ENCODE measurements at regions not wholly inside any gene's neighbourhood (a gene's known extent, or its start where the extent isn't known, plus 50 kb on each side); places are given as distances from the start of the nearest gene placed in this dataset.
A peak's percentile ranks its signal among the peaks of the same experiment; 100 is the strongest.
"Not testable (repeated sequence)": the region's sequence is repeated elsewhere in the genome, so short reads cannot be mapped to it uniquely, and the experiment has no call there.

DNA sequence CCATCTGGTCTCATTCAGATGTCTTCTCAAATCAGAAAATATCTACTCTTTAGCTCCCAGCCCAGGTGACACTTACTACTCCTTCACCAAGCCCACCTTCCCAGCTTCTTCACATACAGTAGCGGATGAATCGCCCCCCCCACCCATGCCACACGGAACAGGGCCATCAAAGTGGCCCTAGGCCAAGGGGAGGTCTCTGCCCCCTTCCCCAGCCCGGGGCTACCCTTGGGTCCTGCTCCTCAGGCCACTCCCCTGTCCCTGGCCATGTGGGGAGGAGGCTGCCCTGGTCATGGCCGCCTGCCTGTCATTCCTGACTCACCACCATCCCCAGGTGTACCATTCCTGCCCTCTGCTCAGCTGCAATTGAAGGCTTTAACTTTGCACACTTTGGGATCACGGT lies 142.8 kb downstream of the NECTIN1 start:
- no peaks in the 10 kb centered on the region for H3K36me3 ChIP-seq (ENCODE audit: insufficient read depth, low read length)
- H3K4me3 ChIP-seq (ENCODE audit: insufficient read depth, low read length) = no peak overlapping the region
- no peak overlapping the region for H3K27ac ChIP-seq (ENCODE audit: low read depth, low read length)
- H3K27me3 ChIP-seq (ENCODE audit: insufficient read depth, low read length) = peaks cover 10% of the 10 kb centered on the region
- no peaks in the 10 kb centered on the region for H4K20me1 ChIP-seq (ENCODE audit: insufficient read depth, low read length)
- H3K4me1 ChIP-seq (ENCODE audit: insufficient read depth, low read length) = peaks cover 12% of the 10 kb centered on the region
- H3K9me3 ChIP-seq (ENCODE audit: low read depth, low read length) = no peaks in the 10 kb centered on the region
- H3K79me2 ChIP-seq (ENCODE audit: insufficient read depth, low read length) = no peaks in the 10 kb centered on the region
- no peak for DNase-seq (ENCODE audit: insufficient read length, low spot score, missing footprints)
- TF ChIP-seq, protein P1, sequence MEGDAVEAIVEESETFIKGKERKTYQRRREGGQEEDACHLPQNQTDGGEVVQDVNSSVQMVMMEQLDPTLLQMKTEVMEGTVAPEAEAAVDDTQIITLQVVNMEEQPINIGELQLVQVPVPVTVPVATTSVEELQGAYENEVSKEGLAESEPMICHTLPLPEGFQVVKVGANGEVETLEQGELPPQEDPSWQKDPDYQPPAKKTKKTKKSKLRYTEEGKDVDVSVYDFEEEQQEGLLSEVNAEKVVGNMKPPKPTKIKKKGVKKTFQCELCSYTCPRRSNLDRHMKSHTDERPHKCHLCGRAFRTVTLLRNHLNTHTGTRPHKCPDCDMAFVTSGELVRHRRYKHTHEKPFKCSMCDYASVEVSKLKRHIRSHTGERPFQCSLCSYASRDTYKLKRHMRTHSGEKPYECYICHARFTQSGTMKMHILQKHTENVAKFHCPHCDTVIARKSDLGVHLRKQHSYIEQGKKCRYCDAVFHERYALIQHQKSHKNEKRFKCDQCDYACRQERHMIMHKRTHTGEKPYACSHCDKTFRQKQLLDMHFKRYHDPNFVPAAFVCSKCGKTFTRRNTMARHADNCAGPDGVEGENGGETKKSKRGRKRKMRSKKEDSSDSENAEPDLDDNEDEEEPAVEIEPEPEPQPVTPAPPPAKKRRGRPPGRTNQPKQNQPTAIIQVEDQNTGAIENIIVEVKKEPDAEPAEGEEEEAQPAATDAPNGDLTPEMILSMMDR (IDR thresholded peaks at IDR 0.05; ENCODE audit: extremely low read depth, low read depth, low read length) = no peak
- H2AFZ ChIP-seq (ENCODE audit: low read length) = no peak overlapping the region
- no peak overlapping the region for H3K4me2 ChIP-seq (ENCODE audit: insufficient read depth, low read length)

DNA sequence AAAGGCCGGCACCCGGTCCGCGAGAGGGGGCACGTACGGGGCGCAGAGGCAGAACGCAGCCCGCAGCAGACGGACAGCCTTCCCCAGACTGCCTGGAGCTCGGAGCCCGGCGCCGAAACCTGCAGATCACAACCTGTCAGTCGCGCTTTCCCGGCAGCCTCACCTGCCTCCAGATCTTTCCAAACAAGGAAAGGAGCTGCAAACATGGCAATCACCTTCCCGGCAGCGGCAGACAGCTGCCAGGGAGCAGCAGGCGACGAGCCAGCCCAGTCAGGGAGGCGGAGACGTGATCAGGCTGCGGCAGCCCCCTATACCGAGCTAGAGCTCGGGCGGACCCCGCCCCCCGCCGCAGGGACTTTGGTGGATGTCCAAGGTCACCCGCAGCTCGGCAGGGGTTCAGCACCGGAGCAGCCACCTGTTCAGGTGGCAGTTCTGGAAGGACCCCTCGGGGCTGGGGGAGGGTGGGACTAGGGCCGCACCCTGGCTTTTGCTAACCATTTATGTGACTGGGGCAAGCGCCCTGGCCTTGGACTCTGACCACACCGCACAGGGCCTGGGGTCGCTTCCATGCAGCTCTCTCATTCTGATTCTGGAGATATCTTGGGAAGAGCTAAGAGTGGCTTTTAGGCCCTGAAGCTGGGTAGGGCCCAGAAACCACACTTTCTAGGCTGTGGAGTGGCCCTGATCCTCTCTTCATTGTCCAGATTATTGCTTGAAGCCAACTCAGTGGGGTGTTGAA lies 143.8 kb downstream of the NECTIN1 start:
- TF ChIP-seq, protein P1 (IDR thresholded peaks at IDR 0.05; ENCODE audit: extremely low read depth, low read depth, low read length) = no peak
- peak overlapping the region; percentile 89 for H2AFZ ChIP-seq (ENCODE audit: low read length)
- H3K4me3 ChIP-seq (ENCODE audit: insufficient read depth, low read length) = peak overlapping the region; percentile 75
- no peaks in the 10 kb centered on the region for H3K79me2 ChIP-seq (ENCODE audit: insufficient read depth, low read length)
- no peak overlapping the region for H3K27ac ChIP-seq (ENCODE audit: low read depth, low read length)
- H3K9me3 ChIP-seq (ENCODE audit: low read depth, low read length) = no peaks in the 10 kb centered on the region
- no peaks in the 10 kb centered on the region for H4K20me1 ChIP-seq (ENCODE audit: insufficient read depth, low read length)
- no peaks in the 10 kb centered on the region for H3K36me3 ChIP-seq (ENCODE audit: insufficient read depth, low read length)
- peak overlapping the region; percentile 97 for H3K4me2 ChIP-seq (ENCODE audit: insufficient read depth, low read length)
- DNase-seq (ENCODE audit: insufficient read length, low spot score, missing footprints) = peak; percentile 81
- peaks cover 12% of the 10 kb centered on the region for H3K4me1 ChIP-seq (ENCODE audit: insufficient read depth, low read length)
- peaks cover 10% of the 10 kb centered on the region for H3K27me3 ChIP-seq (ENCODE audit: insufficient read depth, low read length)

DNA sequence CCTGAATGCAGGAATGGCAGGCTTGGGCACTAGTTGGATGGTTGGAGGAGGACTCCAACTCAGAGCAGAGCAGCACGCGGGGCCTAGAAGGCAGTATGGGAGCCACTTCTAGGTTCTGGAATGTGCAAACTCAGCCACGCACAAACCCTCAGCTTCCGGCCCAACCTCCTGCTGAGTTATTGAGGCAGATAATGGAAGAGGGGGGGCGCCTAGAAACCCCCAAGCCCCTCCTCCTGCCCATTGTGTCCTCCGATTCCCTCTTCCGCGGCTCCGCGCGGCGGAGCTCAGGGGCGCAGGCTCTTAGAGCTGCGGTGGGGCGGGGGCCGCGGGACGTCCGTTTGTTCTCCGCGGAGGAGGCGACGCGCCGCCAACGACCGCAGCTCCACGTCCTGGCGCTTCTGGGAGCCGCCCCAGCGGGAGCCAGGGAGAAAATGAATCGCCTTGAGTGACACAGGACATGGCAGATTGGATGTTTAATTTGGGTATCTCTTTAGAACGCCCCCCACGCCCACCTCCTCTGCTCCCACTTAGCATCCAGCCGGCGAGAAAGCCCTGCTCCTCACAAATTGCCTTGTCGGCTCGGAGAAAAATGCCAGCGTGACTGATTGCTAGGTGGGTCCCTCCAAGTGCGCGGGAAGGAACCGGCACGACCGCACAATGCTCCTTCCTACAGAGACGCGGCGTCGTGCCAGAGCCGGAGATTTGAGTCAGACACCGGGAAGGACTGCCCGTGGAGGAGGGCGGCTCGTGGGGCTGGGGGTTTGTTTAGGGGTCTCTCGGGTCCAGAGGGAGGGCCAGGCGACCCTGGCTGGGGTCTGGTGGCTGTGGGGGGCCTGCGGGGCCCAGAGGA lies 144.6 kb downstream of the NECTIN1 start:
- peaks cover 12% of the 10 kb centered on the region for H3K4me1 ChIP-seq (ENCODE audit: insufficient read depth, low read length)
- peak overlapping the region; percentile 97 for H3K4me2 ChIP-seq (ENCODE audit: insufficient read depth, low read length)
- no peaks in the 10 kb centered on the region for H3K79me2 ChIP-seq (ENCODE audit: insufficient read depth, low read length)
- peak overlapping the region; percentile 75 for H3K4me3 ChIP-seq (ENCODE audit: insufficient read depth, low read length)
- H2AFZ ChIP-seq (ENCODE audit: low read length) = peak overlapping the region; percentile 89
- H3K36me3 ChIP-seq (ENCODE audit: insufficient read depth, low read length) = no peaks in the 10 kb centered on the region
- H3K27me3 ChIP-seq (ENCODE audit: insufficient read depth, low read length) = peaks cover 10% of the 10 kb centered on the region
- H3K9me3 ChIP-seq (ENCODE audit: low read depth, low read length) = no peaks in the 10 kb centered on the region
- H4K20me1 ChIP-seq (ENCODE audit: insufficient read depth, low read length) = no peaks in the 10 kb centered on the region
- TF ChIP-seq, protein P1 (IDR thresholded peaks at IDR 0.05; ENCODE audit: extremely low read depth, low read depth, low read length) = no peak
- no peak overlapping the region for H3K27ac ChIP-seq (ENCODE audit: low read depth, low read length)
- DNase-seq (ENCODE audit: insufficient read length, low spot score, missing footprints) = peak; percentile 94

DNA sequence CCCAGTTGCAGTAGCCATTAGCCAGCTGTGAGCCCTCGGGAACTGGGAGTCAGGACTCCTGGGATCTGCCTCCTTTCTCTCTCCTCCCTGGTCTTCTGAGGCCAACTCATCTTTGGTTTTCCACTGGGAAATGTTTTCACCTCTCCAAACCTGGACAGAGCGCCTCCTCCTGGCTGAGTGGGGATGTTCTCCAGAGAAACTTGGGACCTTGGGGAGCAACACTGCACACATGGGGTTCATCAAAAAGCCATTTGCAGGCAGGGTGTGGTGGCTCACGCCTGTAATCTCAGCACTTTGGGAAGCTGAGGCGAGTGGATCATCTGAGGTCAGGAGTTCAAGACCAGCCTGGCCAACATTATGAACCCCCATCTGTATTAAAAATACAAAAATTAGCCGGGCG lies 145.4 kb downstream of the NECTIN1 start:
- H3K79me2 ChIP-seq (ENCODE audit: insufficient read depth, low read length) = no peaks in the 10 kb centered on the region
- H3K4me3 ChIP-seq (ENCODE audit: insufficient read depth, low read length) = no peak overlapping the region
- no peaks in the 10 kb centered on the region for H3K36me3 ChIP-seq (ENCODE audit: insufficient read depth, low read length)
- H3K4me1 ChIP-seq (ENCODE audit: insufficient read depth, low read length) = peaks cover 12% of the 10 kb centered on the region
- no peaks in the 10 kb centered on the region for H4K20me1 ChIP-seq (ENCODE audit: insufficient read depth, low read length)
- no peaks in the 10 kb centered on the region for H3K9me3 ChIP-seq (ENCODE audit: low read depth, low read length)
- no peak for DNase-seq (ENCODE audit: insufficient read length, low spot score, missing footprints)
- H3K4me2 ChIP-seq (ENCODE audit: insufficient read depth, low read length) = no peak overlapping the region
- H3K27ac ChIP-seq (ENCODE audit: low read depth, low read length) = no peak overlapping the region
- peaks cover 10% of the 10 kb centered on the region for H3K27me3 ChIP-seq (ENCODE audit: insufficient read depth, low read length)
- TF ChIP-seq, protein P1 (IDR thresholded peaks at IDR 0.05; ENCODE audit: extremely low read depth, low read depth, low read length) = peak; percentile 14
- H2AFZ ChIP-seq (ENCODE audit: low read length) = no peak overlapping the region

DNA sequence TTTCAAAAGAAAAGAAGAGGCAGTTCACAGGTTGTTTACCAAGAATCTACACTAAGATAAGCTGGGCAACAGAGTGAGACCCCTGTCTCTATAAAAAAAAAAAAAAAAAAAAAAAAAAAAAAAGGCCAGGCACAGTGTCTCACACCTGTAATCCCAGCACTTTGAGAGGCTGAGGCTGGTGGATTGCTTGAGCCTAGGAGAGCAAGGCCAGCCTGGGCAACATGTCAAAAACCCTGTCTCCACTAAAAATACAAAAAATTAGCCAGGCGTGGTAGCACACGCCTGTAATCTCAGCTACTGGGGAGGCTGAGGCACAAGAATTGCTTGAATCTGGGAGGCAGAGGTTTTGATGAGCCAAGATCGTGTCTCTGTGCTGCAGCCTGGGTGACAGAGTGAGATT lies 147.6 kb downstream of the NECTIN1 start:
- not testable (repeated sequence) for DNase-seq (ENCODE audit: insufficient read length, low spot score, missing footprints); H3K4me3 ChIP-seq (ENCODE audit: insufficient read depth, low read length); H2AFZ ChIP-seq (ENCODE audit: low read length); H3K79me2 ChIP-seq (ENCODE audit: insufficient read depth, low read length); H3K36me3 ChIP-seq (ENCODE audit: insufficient read depth, low read length); H4K20me1 ChIP-seq (ENCODE audit: insufficient read depth, low read length); H3K9me3 ChIP-seq (ENCODE audit: low read depth, low read length); H3K4me2 ChIP-seq (ENCODE audit: insufficient read depth, low read length); H3K27ac ChIP-seq (ENCODE audit: low read depth, low read length)
- peaks cover 20% of the 10 kb centered on the region for H3K27me3 ChIP-seq (ENCODE audit: insufficient read depth, low read length)
- H3K4me1 ChIP-seq (ENCODE audit: insufficient read depth, low read length) = peaks cover 12% of the 10 kb centered on the region

All from osteoblast (primary cell).